NAMALWA (cell line): ENCODE measurements at regions not wholly inside any gene's neighbourhood (a gene's known extent, or its start where the extent isn't known, plus 50 kb on each side); places are given as distances from the start of the nearest gene placed in this dataset.

ENCODE experiments used
- DNase-seq: peaks from one replicate; pipeline ENCODE4 v3.0.0-alpha.2; 2015; ENCODE audit warnings: low spot score

DNA sequence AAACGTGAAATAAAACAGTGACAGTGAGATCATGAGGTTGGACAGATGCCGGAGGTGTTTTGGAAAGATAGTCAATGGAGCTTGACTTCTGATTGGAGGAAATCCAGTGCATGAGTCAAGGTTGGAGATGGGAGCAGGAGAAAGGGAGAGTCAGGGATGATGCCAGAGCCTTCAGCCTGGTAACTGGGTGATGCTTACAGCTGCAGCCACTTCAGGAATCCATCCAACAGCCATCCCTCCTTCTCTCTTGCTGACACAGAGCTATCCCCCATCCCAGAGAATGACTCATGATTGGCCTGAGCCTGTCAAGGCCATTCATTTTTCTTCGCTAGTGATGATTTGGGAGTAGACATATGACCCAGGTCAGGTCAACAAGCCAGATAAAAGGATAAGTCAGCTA lies 112.8 kb downstream of the SAMD5 start:
- DNase-seq, result no peak

GRCh38 chr6:147621961-147622360 lies 113.5 kb downstream of the SAMD5 start:
- DNase-seq, result no peak

- no peak for DNase-seq
These were observed 116.5 kb downstream of the SAMD5 start for GRCh38 chr6:147624946-147625515.

DNA sequence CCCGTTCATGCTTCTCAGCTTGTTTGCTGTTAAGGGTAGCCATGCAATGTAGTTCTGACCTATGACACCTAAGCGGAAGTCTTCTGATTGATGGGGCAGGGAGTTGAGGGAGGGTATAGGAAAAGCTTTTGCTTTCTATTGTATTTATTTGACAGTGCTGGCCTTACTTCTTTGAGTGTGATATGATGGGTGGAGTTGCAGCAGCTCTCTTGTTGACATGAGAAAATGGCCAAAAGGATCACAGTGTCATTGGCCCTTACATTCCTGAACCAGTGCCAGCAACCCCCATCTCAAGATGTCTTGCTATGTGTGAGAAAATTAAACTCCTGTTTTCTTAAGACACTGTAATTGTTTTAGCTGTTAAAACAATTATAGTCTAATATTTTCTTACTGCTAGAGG lies 117.5 kb downstream of the SAMD5 start:
- DNase-seq, result no peak

DNA sequence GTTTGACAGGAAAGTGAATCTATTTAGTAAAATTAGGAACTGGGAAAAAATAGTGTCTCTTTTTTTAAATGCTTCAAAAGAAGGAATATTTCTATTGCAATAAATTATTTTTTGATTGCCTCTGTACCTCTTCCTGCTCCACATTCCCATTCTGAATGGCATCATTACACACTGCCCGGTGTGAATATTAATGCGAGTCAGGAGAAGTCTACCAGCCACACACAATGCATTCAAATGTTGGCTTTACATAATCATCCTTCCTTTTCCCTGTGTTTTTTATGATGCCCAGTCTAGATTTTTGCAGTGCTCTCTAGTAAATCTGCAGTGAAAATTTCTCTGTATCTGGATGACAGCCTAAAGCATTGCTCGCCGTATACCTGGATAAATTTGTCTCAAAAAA lies 118.9 kb downstream of the SAMD5 start:
- no peak for DNase-seq

- no peak for DNase-seq
These were observed 124.7 kb downstream of the SAMD5 start for GRCh38 chr6:147633191-147633590.

- DNase-seq, result no peak
These were observed 129.2 kb downstream of the SAMD5 start for GRCh38 chr6:147637620-147638195.

DNA sequence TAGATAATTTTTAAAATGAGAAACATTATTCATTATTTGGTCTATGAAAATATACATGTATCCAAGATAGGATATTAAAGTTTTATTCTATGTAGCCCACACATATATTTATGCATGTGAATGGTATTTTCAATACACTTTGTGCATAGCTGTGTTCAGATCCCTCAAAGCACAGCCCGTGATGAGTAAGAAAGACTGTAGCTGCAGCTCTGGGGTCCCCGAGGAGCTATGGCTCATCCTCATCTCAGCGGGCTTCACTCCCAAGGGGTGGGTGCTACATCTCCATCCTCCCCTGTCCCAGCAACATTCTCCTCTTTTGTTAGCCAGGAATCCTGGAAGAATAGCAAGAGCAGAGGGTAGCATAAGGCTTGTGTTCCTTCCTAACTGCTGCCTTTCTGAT lies 130.8 kb downstream of the SAMD5 start:
- no peak for DNase-seq

- DNase-seq, result no peak
These were observed 132.1 kb downstream of the SAMD5 start for GRCh38 chr6:147640606-147641005.

DNA sequence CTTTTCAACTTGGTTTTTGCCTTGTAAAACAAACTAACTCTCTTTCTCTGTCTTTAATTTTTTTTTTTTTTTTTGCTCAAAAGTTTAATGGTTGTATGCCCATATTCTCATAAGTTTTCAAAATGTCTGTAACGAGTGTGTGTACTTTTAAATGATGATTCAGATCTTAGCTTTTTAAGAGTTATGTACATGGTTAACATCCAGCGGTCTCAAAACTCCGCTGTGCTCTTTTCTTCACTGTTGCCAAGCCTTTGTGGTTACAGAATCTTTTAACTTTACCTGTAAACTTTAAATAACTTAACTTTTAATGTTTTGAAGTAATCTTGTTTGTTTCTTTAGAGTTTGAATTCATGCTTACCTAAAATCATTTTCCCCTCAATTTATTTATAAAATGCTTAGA lies 133.0 kb downstream of the SAMD5 start:
- DNase-seq, result no peak

DNA sequence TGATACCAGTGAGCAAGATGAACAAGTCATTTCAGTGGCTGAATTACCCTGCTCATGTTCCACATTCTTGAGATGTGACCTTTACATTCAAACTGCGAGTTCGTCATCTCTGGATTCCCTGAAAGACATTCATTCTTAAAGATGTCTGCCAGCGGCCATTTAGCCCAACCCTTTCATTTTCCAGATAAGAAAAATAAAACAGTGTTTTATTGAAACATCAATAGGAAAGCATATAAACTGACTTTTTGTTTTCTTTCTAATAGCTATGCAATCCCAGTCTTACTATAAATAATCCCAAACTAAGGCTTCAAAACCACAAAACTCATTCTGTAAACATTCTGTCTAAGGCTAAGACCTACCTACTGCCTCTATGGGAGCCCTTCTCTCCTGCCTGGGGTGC lies 134.0 kb downstream of the SAMD5 start:
- DNase-seq, result no peak

GRCh38 chr6:147643341-147644200 lies 135.1 kb downstream of the SAMD5 start:
- DNase-seq, result no peak

GRCh38 chr6:147648916-147649315 lies 140.4 kb downstream of the SAMD5 start:
- no peak for DNase-seq

DNA sequence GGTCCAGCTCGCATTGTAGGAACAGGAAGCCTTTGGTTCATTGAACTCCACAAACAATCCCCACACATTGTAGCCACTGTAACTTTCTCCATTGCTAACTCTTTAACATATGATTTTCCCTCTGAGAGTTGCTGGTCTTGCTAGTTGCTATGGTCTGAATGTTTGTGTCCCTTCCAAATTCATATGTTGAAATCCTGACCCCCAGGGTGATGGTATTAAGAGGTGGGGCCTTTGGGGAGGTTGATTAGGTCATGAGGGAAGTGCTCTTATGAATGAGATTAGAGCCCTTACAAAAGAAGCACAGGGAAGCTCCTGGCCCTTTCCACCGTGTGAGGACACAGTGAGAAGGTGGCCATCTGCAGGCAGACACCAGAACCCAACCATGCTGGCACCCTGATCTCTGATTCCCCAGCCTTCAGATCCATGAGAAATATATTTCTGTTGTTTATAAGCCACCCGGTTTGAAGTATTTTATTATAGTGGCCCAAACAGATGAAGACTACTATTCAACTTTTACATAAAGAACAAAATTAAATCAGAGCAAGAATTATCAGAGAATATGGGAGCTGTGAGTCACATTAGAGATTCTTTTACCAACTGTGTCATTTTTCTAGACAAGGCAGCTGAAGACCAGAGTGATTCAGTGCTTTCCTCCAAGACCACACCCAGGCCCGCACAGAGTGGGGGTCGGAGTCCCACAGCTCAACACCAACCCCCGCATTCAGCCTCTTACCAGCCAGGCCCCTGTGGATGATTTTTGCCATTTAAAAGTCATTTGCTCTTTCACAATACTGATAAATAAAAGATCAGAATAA lies 143.0 kb downstream of the SAMD5 start:
- no peak for DNase-seq

- DNase-seq, result no peak
These were observed 145.1 kb downstream of the SAMD5 start for GRCh38 chr6:147653631-147654030.

- DNase-seq, result no peak
These were observed 145.8 kb downstream of the SAMD5 start for GRCh38 chr6:147654103-147654845.

- no peak for DNase-seq
These were observed 152.1 kb downstream of the SAMD5 start for GRCh38 chr6:147660334-147661311.

DNA sequence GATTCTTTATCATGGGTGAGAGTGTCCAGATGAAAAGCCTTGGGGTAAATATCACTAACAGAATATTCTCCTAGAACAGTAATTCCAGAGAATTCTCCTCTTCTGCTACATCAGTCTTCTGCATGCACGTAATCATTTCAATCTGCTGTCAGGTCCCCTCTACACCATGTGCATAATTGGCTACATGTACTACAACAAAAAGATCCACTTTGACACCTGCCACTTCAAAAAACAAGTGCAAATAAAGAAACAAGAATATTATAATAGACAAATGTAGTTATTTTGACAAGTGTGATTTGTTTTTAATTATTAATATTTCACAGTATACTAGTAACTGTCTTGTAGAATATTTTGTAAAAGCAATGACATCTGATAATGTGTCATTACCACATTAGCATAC lies 154.2 kb downstream of the SAMD5 start:
- no peak for DNase-seq

GRCh38 chr6:147664092-147664491 lies 155.6 kb downstream of the SAMD5 start:
- no peak for DNase-seq

DNA sequence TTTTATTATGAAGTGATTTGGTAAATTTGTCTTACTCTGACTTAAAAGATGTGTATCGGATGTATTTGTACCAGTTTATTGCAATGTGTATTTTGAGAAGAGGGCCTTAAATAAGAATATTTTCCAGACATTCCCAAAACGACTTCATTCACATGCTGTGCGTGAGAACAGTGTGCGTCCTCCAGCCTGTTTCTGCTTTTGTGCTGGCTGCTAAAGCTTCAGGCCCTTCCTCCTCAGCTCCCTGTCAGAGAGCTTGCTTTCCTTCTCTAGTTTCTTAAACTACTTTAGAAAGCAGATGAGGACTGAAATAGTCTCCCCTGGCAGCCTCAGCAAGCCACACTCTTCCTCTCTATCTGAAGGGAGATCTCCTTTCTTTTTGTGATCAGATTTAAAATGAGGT lies 157.8 kb downstream of the SAMD5 start:
- no peak for DNase-seq

DNA sequence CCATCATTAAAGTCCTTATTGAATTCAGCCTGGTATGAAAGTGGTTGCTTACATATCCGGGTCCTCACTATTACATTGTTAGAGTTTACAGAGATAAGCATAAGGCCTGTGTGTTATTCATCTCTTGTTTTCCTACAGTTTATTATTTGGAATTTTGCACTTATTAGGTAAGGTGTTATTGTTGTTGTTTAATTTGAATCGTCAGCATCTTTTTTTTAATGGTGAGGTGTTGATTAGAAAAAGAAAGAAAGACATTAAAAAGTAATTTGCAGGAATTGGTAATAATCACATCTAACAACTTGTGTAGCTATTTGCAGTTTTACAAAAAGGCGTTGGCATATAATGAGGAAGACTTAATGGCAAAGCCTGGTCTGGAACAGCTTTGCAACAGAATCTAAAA lies 158.6 kb downstream of the SAMD5 start:
- DNase-seq, result no peak
